ENCODE measurements at regions not wholly inside any gene's neighbourhood (a gene's known extent, or its start where the extent isn't known, plus 50 kb on each side); places are given as distances from the start of the nearest gene placed in this dataset.

DNA sequence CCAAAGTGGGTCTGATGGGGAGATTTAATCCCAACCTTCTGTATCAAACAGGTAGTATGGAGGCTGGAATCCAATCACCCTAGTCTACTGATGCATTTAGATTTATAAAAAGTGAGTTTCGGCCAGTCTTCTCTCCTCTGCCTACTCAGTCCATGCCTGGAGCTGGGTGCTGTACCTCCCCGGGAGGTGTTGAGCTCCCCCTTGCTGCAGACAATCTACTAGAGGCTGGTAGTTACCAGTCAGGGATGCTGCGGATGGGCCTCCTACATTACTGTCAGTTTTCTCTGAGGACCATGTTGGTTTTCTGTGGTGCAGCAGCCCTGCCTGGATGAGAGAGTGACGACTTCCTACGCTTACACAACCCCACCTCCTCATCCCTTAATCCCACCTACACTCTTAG lies 118.6 kb upstream of the CELF4 start:
- no peaks in the 10 kb centered on the region for H3K9me3 ChIP-seq (ENCODE audit: control extremely low read depth in 1 of 5, control insufficient read depth in 4 of 5, insufficient read depth in 2 of 5, low read depth in 1 of 5, low read length in 4 of 5)
- no peaks in the 10 kb centered on the region for H3K27me3 ChIP-seq (replicated peaks in 2 of 5; ENCODE audit: control insufficient read depth in 4 of 5, insufficient read depth in 5 of 5, low read length in 4 of 5)
- POLR2A ChIA-PET, result no interaction called here
- CTCF ChIA-PET, result no interaction called here
- peaks cover 0 to 7% (median 2%) of the 10 kb centered on the region in 4 experiments for H3K4me1 ChIP-seq (ENCODE audit: control extremely low read depth in 1 of 4, control insufficient read depth in 4 of 4, insufficient read depth in 4 of 4, low read length in 3 of 4)
- H3K4me3 ChIP-seq (ENCODE audit: control insufficient read depth in 1 of 7, extremely low read depth in 1 of 7, insufficient read depth in 4 of 7, low read depth in 2 of 7, low read length in 6 of 7), result no peak overlapping the region
- 100% methylated on average over 4 of the region's 5 CpGs for WGBS (ENCODE audit: insufficient coverage)
- H3K36me3 ChIP-seq (ENCODE audit: control insufficient read depth in 4 of 4, insufficient read depth in 4 of 4, low read length in 3 of 4), result no peaks in the 10 kb centered on the region
- H3K27ac ChIP-seq (ENCODE audit: insufficient read depth in 1 of 2, low read depth in 1 of 2, low read length in 2 of 2, poor library complexity in 1 of 2, severe bottlenecking in 2 of 2), result no peak overlapping the region
- no peak for DNase-seq

DNA sequence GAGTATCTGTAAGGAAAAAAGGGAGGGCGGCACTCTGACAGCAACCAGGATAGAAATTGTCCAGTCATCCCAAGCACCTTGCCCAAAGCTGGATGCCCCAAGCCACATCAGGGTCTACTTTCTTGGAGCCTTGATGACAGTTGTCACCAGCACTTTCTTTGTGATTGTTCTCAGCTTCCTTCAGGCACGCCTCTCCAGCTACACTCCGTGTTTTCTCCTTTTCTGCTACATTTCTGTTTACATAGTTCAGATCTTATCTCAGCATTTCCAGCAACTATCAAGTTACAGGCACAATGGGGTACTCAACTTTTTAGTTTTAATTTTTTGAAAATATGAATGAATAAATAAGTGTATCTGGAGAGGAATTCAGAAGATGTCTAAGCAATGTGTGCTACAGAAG lies 115.3 kb upstream of the CELF4 start:
- CTCF ChIA-PET, result no interaction called here
- WGBS (ENCODE audit: insufficient coverage), result 80% methylated on average over 2 of the region's 3 CpGs
- DNase-seq, result no peak
- Histone ChIP-seq H3K4me1 (ENCODE audit: control extremely low read depth in 1 of 4, control insufficient read depth in 4 of 4, insufficient read depth in 4 of 4, low read length in 3 of 4) (peaks cover 0 to 9% (median 4%) of the 10 kb centered on the region in 4 experiments), H3K4me3 (ENCODE audit: control insufficient read depth in 1 of 7, extremely low read depth in 1 of 7, insufficient read depth in 4 of 7, low read depth in 2 of 7, low read length in 6 of 7) (no peak overlapping the region), H3K27ac (ENCODE audit: insufficient read depth in 1 of 2, low read depth in 1 of 2, low read length in 2 of 2, poor library complexity in 1 of 2, severe bottlenecking in 2 of 2) (no peak overlapping the region), H3K9me3 (ENCODE audit: control extremely low read depth in 1 of 5, control insufficient read depth in 4 of 5, insufficient read depth in 2 of 5, low read depth in 1 of 5, low read length in 4 of 5) (no peaks in the 10 kb centered on the region), H3K27me3 (replicated peaks in 2 of 5; ENCODE audit: control insufficient read depth in 4 of 5, insufficient read depth in 5 of 5, low read length in 4 of 5) (no peaks in the 10 kb centered on the region), H3K36me3 (ENCODE audit: control insufficient read depth in 4 of 4, insufficient read depth in 4 of 4, low read length in 3 of 4) (no peaks in the 10 kb centered on the region)
- POLR2A ChIA-PET, result no interaction called here

DNA sequence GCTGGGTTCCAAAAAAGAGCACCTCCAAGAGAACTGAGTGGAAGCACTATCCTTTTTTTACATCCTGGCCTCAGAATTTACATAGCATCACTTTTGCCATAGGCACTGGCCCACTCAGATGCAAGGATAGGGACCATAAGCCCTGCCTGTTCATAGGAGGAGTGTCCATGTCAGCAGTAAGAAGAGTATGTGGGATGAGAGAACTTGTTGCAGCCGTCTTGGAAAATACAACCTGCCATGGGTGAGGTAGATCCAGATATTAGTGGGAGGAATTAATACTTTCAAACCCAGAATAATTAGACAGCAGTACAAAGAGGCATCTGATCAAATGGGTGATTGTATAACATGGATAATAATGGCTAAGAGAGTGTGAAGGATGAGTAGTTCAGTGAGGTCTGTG lies 110.7 kb upstream of the CELF4 start:
- DNase-seq, result no peak
- Histone ChIP-seq H3K36me3 (ENCODE audit: control insufficient read depth in 4 of 4, insufficient read depth in 4 of 4, low read length in 3 of 4) (no peaks in the 10 kb centered on the region), H3K4me1 (ENCODE audit: control extremely low read depth in 1 of 4, control insufficient read depth in 4 of 4, insufficient read depth in 4 of 4, low read length in 3 of 4) (peaks cover 0 to 9% (median 4%) of the 10 kb centered on the region in 4 experiments), H3K27me3 (replicated peaks in 2 of 5; ENCODE audit: control insufficient read depth in 4 of 5, insufficient read depth in 5 of 5, low read length in 4 of 5) (peaks cover 0 to 2% (median 0%) of the 10 kb centered on the region in 5 experiments), H3K27ac (ENCODE audit: insufficient read depth in 1 of 2, low read depth in 1 of 2, low read length in 2 of 2, poor library complexity in 1 of 2, severe bottlenecking in 2 of 2) (no peak overlapping the region), H3K4me3 (ENCODE audit: control insufficient read depth in 1 of 7, extremely low read depth in 1 of 7, insufficient read depth in 4 of 7, low read depth in 2 of 7, low read length in 6 of 7) (no peak overlapping the region), H3K9me3 (ENCODE audit: control extremely low read depth in 1 of 5, control insufficient read depth in 4 of 5, insufficient read depth in 2 of 5, low read depth in 1 of 5, low read length in 4 of 5) (peaks cover 0 to 2% (median 0%) of the 10 kb centered on the region in 5 experiments)
- 100% methylated on average over 1 of the region's 1 CpG for WGBS (ENCODE audit: insufficient coverage)
- ChIA-PET POLR2A (no interaction called here), CTCF (no interaction called here)

DNA sequence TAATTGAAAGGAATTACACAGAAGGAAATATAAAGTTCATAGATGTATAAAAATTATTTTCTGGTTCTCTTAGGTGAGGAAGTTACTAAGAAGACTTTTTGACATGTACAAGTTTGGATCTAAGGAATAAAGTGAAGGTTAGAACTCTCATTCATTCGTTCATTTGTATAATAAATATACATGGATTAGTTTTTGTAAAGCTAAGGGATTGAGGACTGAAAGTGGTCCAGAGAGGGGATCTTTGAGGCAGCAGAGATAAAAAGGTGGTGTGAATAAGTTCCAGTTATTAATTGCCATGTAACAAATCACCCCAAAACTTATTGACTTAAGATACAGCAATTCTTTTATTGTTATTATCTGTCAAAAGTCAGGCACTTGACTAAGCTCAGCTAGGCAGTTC lies 110.1 kb upstream of the CELF4 start:
- Histone ChIP-seq H3K27me3 (replicated peaks in 2 of 5; ENCODE audit: control insufficient read depth in 4 of 5, insufficient read depth in 5 of 5, low read length in 4 of 5) (peaks cover 0 to 2% (median 0%) of the 10 kb centered on the region in 5 experiments), H3K9me3 (ENCODE audit: control extremely low read depth in 1 of 5, control insufficient read depth in 4 of 5, insufficient read depth in 2 of 5, low read depth in 1 of 5, low read length in 4 of 5) (peaks cover 0 to 2% (median 0%) of the 10 kb centered on the region in 5 experiments), H3K27ac (ENCODE audit: insufficient read depth in 1 of 2, low read depth in 1 of 2, low read length in 2 of 2, poor library complexity in 1 of 2, severe bottlenecking in 2 of 2) (no peak overlapping the region), H3K4me1 (ENCODE audit: control extremely low read depth in 1 of 4, control insufficient read depth in 4 of 4, insufficient read depth in 4 of 4, low read length in 3 of 4) (peaks cover 0 to 9% (median 4%) of the 10 kb centered on the region in 4 experiments), H3K4me3 (ENCODE audit: control insufficient read depth in 1 of 7, extremely low read depth in 1 of 7, insufficient read depth in 4 of 7, low read depth in 2 of 7, low read length in 6 of 7) (no peak overlapping the region), H3K36me3 (ENCODE audit: control insufficient read depth in 4 of 4, insufficient read depth in 4 of 4, low read length in 3 of 4) (no peaks in the 10 kb centered on the region)
- WGBS (ENCODE audit: insufficient coverage), result no CpG with 5 or more reads among the region's 1 CpG
- no peak for DNase-seq
- CTCF ChIA-PET, result no interaction called here
- POLR2A ChIA-PET, result no interaction called here

DNA sequence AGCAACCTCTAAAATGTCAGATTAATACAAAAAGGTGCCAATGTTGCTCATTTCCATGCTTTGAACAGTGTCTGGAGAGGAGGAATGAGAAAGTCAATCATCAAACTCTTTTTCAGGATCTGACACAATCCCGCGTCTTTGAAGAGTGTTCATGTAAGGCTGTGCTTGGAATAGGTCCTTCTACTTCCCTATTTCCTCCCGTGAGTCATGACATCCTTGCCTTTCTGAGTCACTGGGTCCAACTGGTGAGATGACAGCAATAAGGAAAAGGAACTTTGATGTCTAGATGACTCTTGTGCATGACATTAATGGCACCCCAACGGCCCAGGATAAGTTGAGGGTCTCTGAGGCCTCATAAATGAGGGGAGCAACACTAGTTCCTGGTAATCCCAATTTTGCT lies 109.0 kb upstream of the CELF4 start:
- Histone ChIP-seq H3K9me3 (ENCODE audit: control extremely low read depth in 1 of 5, control insufficient read depth in 4 of 5, insufficient read depth in 2 of 5, low read depth in 1 of 5, low read length in 4 of 5) (peaks cover 0 to 2% (median 0%) of the 10 kb centered on the region in 5 experiments), H3K27me3 (replicated peaks in 2 of 5; ENCODE audit: control insufficient read depth in 4 of 5, insufficient read depth in 5 of 5, low read length in 4 of 5) (peaks cover 0 to 2% (median 0%) of the 10 kb centered on the region in 5 experiments), H3K4me3 (ENCODE audit: control insufficient read depth in 1 of 7, extremely low read depth in 1 of 7, insufficient read depth in 4 of 7, low read depth in 2 of 7, low read length in 6 of 7) (no peak overlapping the region), H3K27ac (ENCODE audit: insufficient read depth in 1 of 2, low read depth in 1 of 2, low read length in 2 of 2, poor library complexity in 1 of 2, severe bottlenecking in 2 of 2) (no peak overlapping the region), H3K4me1 (ENCODE audit: control extremely low read depth in 1 of 4, control insufficient read depth in 4 of 4, insufficient read depth in 4 of 4, low read length in 3 of 4) (peaks cover 0 to 8% (median 3%) of the 10 kb centered on the region in 4 experiments), H3K36me3 (ENCODE audit: control insufficient read depth in 4 of 4, insufficient read depth in 4 of 4, low read length in 3 of 4) (no peaks in the 10 kb centered on the region)
- CTCF ChIA-PET, result no interaction called here
- DNase-seq, result no peak
- POLR2A ChIA-PET, result no interaction called here
- WGBS (ENCODE audit: insufficient coverage), result 90% methylated on average over 3 of the region's 4 CpGs

DNA sequence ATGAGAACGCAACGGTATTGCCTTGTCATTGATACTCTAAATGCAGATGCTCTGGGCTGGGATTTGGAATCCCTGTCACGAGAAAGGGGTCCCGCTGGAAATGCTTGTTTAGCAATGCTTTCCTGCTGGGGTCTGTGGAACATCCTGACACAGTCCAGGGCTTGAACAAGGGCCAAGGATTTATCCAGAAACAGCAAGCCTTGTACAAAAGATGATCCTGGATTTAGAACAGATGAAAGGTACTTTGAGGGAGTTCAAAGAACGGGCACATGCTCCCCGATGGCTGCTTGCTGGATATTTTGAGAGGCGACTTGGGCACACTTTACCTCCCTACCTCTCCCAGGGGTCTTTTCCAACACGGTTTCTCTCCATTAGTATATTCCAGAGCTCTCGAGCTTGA lies 108.1 kb upstream of the CELF4 start:
- no peaks in the 10 kb centered on the region for H3K4me1 ChIP-seq (ENCODE audit: control extremely low read depth in 1 of 4, control insufficient read depth in 4 of 4, insufficient read depth in 4 of 4, low read length in 3 of 4)
- peaks cover 0 to 2% (median 0%) of the 10 kb centered on the region in 5 experiments for H3K9me3 ChIP-seq (ENCODE audit: control extremely low read depth in 1 of 5, control insufficient read depth in 4 of 5, insufficient read depth in 2 of 5, low read depth in 1 of 5, low read length in 4 of 5)
- POLR2A ChIA-PET, result no interaction called here
- WGBS (ENCODE audit: insufficient coverage), result 97% methylated on average over 6 of the region's 9 CpGs
- H3K36me3 ChIP-seq (ENCODE audit: control insufficient read depth in 4 of 4, insufficient read depth in 4 of 4, low read length in 3 of 4), result no peaks in the 10 kb centered on the region
- no peak overlapping the region for H3K27ac ChIP-seq (ENCODE audit: insufficient read depth in 1 of 2, low read depth in 1 of 2, low read length in 2 of 2, poor library complexity in 1 of 2, severe bottlenecking in 2 of 2)
- H3K27me3 ChIP-seq (replicated peaks in 2 of 5; ENCODE audit: control insufficient read depth in 4 of 5, insufficient read depth in 5 of 5, low read length in 4 of 5), result peaks cover 0 to 2% (median 0%) of the 10 kb centered on the region in 5 experiments
- CTCF ChIA-PET, result no interaction called here
- DNase-seq, result no peak
- no peak overlapping the region for H3K4me3 ChIP-seq (ENCODE audit: control insufficient read depth in 1 of 7, extremely low read depth in 1 of 7, insufficient read depth in 4 of 7, low read depth in 2 of 7, low read length in 6 of 7)

DNA sequence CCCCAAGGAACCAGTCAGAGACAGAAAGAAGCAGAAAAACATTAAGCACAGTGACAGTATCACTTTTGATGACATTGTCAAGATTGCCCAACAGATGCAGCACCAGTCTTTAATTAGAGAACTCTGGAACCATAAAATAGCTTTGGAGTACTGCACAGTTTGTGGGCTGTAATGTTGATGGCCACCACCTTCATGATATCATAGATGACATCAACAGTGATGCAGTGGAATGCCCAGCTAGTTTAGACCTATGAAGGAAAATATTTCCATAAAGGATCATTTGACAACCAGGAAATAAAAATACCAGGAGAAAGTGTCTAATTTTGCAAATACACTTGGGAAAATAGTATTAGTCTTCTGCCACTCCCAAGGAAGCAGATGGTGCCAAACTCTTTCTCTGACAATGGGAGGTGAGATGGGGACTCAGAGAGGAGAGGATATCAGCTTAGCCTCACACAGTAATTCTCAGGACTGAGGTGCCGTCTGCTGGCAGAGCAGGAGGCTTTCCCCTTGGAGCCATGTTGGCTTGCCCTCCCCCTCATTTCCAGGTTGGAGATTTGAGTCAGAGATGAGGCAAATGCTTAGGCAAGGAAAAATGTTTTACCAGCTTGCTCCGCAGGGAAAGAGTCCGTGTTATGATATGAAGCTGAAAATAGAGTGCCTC lies 107.5 kb upstream of the CELF4 start:
- Histone ChIP-seq H3K27ac (ENCODE audit: insufficient read depth in 1 of 2, low read depth in 1 of 2, low read length in 2 of 2, poor library complexity in 1 of 2, severe bottlenecking in 2 of 2) (no peak overlapping the region), H3K4me3 (ENCODE audit: control insufficient read depth in 1 of 7, extremely low read depth in 1 of 7, insufficient read depth in 4 of 7, low read depth in 2 of 7, low read length in 6 of 7) (no peak overlapping the region), H3K36me3 (ENCODE audit: control insufficient read depth in 4 of 4, insufficient read depth in 4 of 4, low read length in 3 of 4) (no peaks in the 10 kb centered on the region), H3K4me1 (ENCODE audit: control extremely low read depth in 1 of 4, control insufficient read depth in 4 of 4, insufficient read depth in 4 of 4, low read length in 3 of 4) (no peaks in the 10 kb centered on the region), H3K9me3 (ENCODE audit: control extremely low read depth in 1 of 5, control insufficient read depth in 4 of 5, insufficient read depth in 2 of 5, low read depth in 1 of 5, low read length in 4 of 5) (peaks cover 0 to 2% (median 0%) of the 10 kb centered on the region in 5 experiments), H3K27me3 (replicated peaks in 2 of 5; ENCODE audit: control insufficient read depth in 4 of 5, insufficient read depth in 5 of 5, low read length in 4 of 5) (peaks cover 0 to 2% (median 0%) of the 10 kb centered on the region in 5 experiments)
- no peak for DNase-seq
- CTCF ChIA-PET, result no interaction called here
- WGBS (ENCODE audit: insufficient coverage), result 100% methylated on average over 1 of the region's 3 CpGs
- POLR2A ChIA-PET, result no interaction called here
